NT2/D1 (cell line): ENCODE measurements at regions not wholly inside any gene's neighbourhood (a gene's known extent, or its start where the extent isn't known, plus 50 kb on each side); places are given as distances from the start of the nearest gene placed in this dataset.

ENCODE experiments used
- DNase-seq: peaks from one replicate; pipeline ENCODE4 v3.0.0-alpha.2; 2011; ENCODE audit warnings: low read depth, low spot score
- H3K27me3 ChIP-seq: 2 replicates; pipeline ENCODE4 v1.6.0; 2011; ENCODE audit warnings: mild to moderate bottlenecking; ENCODE audit not compliant: insufficient read length, insufficient read depth
- H3K36me3 ChIP-seq: 2 replicates; pipeline ENCODE4 v1.6.1; 2011; ENCODE audit warnings: mild to moderate bottlenecking, low read length, mixed read lengths; ENCODE audit not compliant: insufficient read depth, insufficient read length
- H3K4me1 ChIP-seq: 2 replicates; pipeline ENCODE4 v1.5.1; 2011; ENCODE audit not compliant: insufficient read depth, insufficient read length
- H3K4me3 ChIP-seq: 2 replicates; pipeline ENCODE4 v1.5.1; 2011; ENCODE audit warnings: low read depth; ENCODE audit not compliant: insufficient read length
- H3K9ac ChIP-seq: 2 replicates; pipeline ENCODE4 v1.6.0; 2011; ENCODE audit warnings: low read depth; ENCODE audit not compliant: insufficient read length
- H3K9me3 ChIP-seq: 2 replicates; pipeline ENCODE4 v1.5.1; 2011; ENCODE audit warnings: mild to moderate bottlenecking, low read length; ENCODE audit not compliant: insufficient read depth
- SUZ12 ChIP-seq: IDR thresholded peaks from 2 replicates; pipeline ENCODE4 v1.6.1; 2011; ENCODE audit not compliant: insufficient read length, insufficient read depth; ENCODE audit errors: extremely low read depth
- YY1 ChIP-seq: IDR thresholded peaks from 2 replicates; pipeline ENCODE4 v1.6.1; 2011; ENCODE audit not compliant: insufficient read length, insufficient read depth
- ZNF274 ChIP-seq: IDR thresholded peaks from 2 replicates; pipeline ENCODE4 v1.6.1; 2011; ENCODE audit warnings: mild to moderate bottlenecking, low read depth, low read length

- no peak overlapping the region for H3K9ac ChIP-seq
- TF ChIP-seq YY1 (no peak), ZNF274 (no peak), SUZ12 (no peak)
- no peaks in the 10 kb centered on the region for H3K36me3 ChIP-seq
- H3K4me1 ChIP-seq: no peaks in the 10 kb centered on the region
- H3K4me3 ChIP-seq: no peak overlapping the region
- H3K9me3 ChIP-seq: peaks cover 12% of the 10 kb centered on the region; the same call in 1 of the 2 replicates
- no peaks in the 10 kb centered on the region for H3K27me3 ChIP-seq
- DNase-seq: no peak
Observed at GRCh38 chr2:122307763-122308162, 552.3 kb downstream of the TSN start.

GRCh38 chr2:122315306-122315705, 559.9 kb downstream of the TSN start:
- H3K4me3 ChIP-seq: no peak overlapping the region
- TF ChIP-seq ZNF274: no peak
- TF ChIP-seq SUZ12: no peak
- TF ChIP-seq YY1: no peak
- H3K9ac ChIP-seq: no peak overlapping the region
- H3K4me1 ChIP-seq: no peaks in the 10 kb centered on the region
- no peak for DNase-seq
- H3K27me3 ChIP-seq: no peaks in the 10 kb centered on the region
- no peaks in the 10 kb centered on the region for H3K9me3 ChIP-seq
- no peaks in the 10 kb centered on the region for H3K36me3 ChIP-seq

GRCh38 chr2:122319539-122320132, 564.2 kb downstream of the TSN start:
- no peak for TF ChIP-seq YY1
- no peak for TF ChIP-seq SUZ12
- TF ChIP-seq ZNF274: no peak
- no peak for DNase-seq
- no peaks in the 10 kb centered on the region for H3K4me1 ChIP-seq

GRCh38 chr2:122322815-122323214, 567.4 kb downstream of the TSN start:
- TF ChIP-seq YY1 (no peak), ZNF274 (no peak), SUZ12 (no peak)
- H3K4me1 ChIP-seq: no peaks in the 10 kb centered on the region
- no peak overlapping the region for H3K4me3 ChIP-seq
- no peaks in the 10 kb centered on the region for H3K27me3 ChIP-seq
- no peaks in the 10 kb centered on the region for H3K9me3 ChIP-seq
- no peaks in the 10 kb centered on the region for H3K36me3 ChIP-seq
- no peak overlapping the region for H3K9ac ChIP-seq
- DNase-seq: no peak

More at GRCh38 chr2:122319539-122320132, 564.2 kb downstream of the TSN start:
- Histone ChIP-seq H3K36me3 (no peaks in the 10 kb centered on the region), H3K9ac (no peak overlapping the region), H3K27me3 (no peaks in the 10 kb centered on the region), H3K9me3 (no peaks in the 10 kb centered on the region), H3K4me3 (no peak overlapping the region)

- Histone ChIP-seq H3K9ac (no peak overlapping the region), H3K4me1 (no peaks in the 10 kb centered on the region), H3K27me3 (no peaks in the 10 kb centered on the region), H3K4me3 (no peak overlapping the region), H3K9me3 (no peaks in the 10 kb centered on the region), H3K36me3 (no peaks in the 10 kb centered on the region)
- DNase-seq: no peak
- TF ChIP-seq SUZ12 (no peak), YY1 (no peak), ZNF274 (no peak)
Observed at GRCh38 chr2:122323927-122324326, 568.5 kb downstream of the TSN start.

- Histone ChIP-seq H3K4me3 (no peak overlapping the region), H3K9ac (no peak overlapping the region), H3K4me1 (no peaks in the 10 kb centered on the region), H3K9me3 (no peaks in the 10 kb centered on the region), H3K27me3 (no peaks in the 10 kb centered on the region), H3K36me3 (no peaks in the 10 kb centered on the region)
- DNase-seq: peak; percentile 25
- no peak for TF ChIP-seq SUZ12
- no peak for TF ChIP-seq ZNF274
- no peak for TF ChIP-seq YY1
Observed at GRCh38 chr2:122326471-122326870, 571.0 kb downstream of the TSN start.

- Histone ChIP-seq H3K9ac (no peak overlapping the region), H3K36me3 (no peaks in the 10 kb centered on the region), H3K9me3 (no peaks in the 10 kb centered on the region), H3K27me3 (no peaks in the 10 kb centered on the region), H3K4me1 (no peaks in the 10 kb centered on the region), H3K4me3 (no peak overlapping the region)
- no peak for DNase-seq
- no peak for TF ChIP-seq SUZ12
- no peak for TF ChIP-seq YY1
- no peak for TF ChIP-seq ZNF274
Observed at GRCh38 chr2:122328816-122329215, 573.4 kb downstream of the TSN start.

GRCh38 chr2:122329278-122329677, 573.8 kb downstream of the TSN start:
- no peak for DNase-seq
- TF ChIP-seq ZNF274 (no peak), YY1 (no peak), SUZ12 (no peak)
- no peaks in the 10 kb centered on the region for H3K4me1 ChIP-seq
- no peak overlapping the region for H3K4me3 ChIP-seq
- no peaks in the 10 kb centered on the region for H3K9me3 ChIP-seq
- H3K27me3 ChIP-seq: no peaks in the 10 kb centered on the region
- no peaks in the 10 kb centered on the region for H3K36me3 ChIP-seq
- no peak overlapping the region for H3K9ac ChIP-seq
